ENCODE measurements at regions not wholly inside any gene's neighbourhood (a gene's known extent, or its start where the extent isn't known, plus 50 kb on each side); places are given as distances from the start of the nearest gene placed in this dataset.

- Mint-ChIP-seq H3K9me3 (peaks cover 7% of the 10 kb centered on the region), H3K27me3 (peaks cover 2% of the 10 kb centered on the region), H3K4me1 (ENCODE audit: low read depth) (peaks cover 28% of the 10 kb centered on the region), H3K27ac (no peak overlapping the region), H3K4me3 (no peak overlapping the region), H3K36me3 (ENCODE audit: low read depth) (no peaks in the 10 kb centered on the region)
- intact Hi-C loops (cut with micrococcal nuclease), result no loop called here
Observed at GRCh38 chr3:30162579-30162978, 443.8 kb upstream of the TGFBR2 start.

- Mint-ChIP-seq H3K36me3 (ENCODE audit: low read depth) (no peaks in the 10 kb centered on the region), H3K27me3 (no peaks in the 10 kb centered on the region), H3K4me1 (ENCODE audit: low read depth) (peaks cover 12% of the 10 kb centered on the region), H3K27ac (no peak overlapping the region), H3K9me3 (peaks cover 7% of the 10 kb centered on the region), H3K4me3 (no peak overlapping the region)
- intact Hi-C loops (cut with micrococcal nuclease), result no loop called here
Observed at GRCh38 chr3:30166535-30166934, 439.9 kb upstream of the TGFBR2 start.

- no peaks in the 10 kb centered on the region for H3K27me3 Mint-ChIP-seq
- peaks cover 7% of the 10 kb centered on the region for H3K4me1 Mint-ChIP-seq (ENCODE audit: low read depth)
- H3K9me3 Mint-ChIP-seq, result peaks cover 7% of the 10 kb centered on the region
- no peak overlapping the region for H3K4me3 Mint-ChIP-seq
- intact Hi-C loops (cut with micrococcal nuclease), result no loop called here
- H3K27ac Mint-ChIP-seq, result no peak overlapping the region
- H3K36me3 Mint-ChIP-seq (ENCODE audit: low read depth), result no peaks in the 10 kb centered on the region
Observed at GRCh38 chr3:30167541-30168011, 438.8 kb upstream of the TGFBR2 start.

- Mint-ChIP-seq H3K27me3 (no peaks in the 10 kb centered on the region), H3K9me3 (peaks cover 7% of the 10 kb centered on the region), H3K36me3 (ENCODE audit: low read depth) (no peaks in the 10 kb centered on the region), H3K4me3 (no peak overlapping the region), H3K4me1 (ENCODE audit: low read depth) (no peaks in the 10 kb centered on the region), H3K27ac (no peak overlapping the region)
- intact Hi-C loops (cut with micrococcal nuclease), result no loop called here
Observed at GRCh38 chr3:30169487-30169886, 436.9 kb upstream of the TGFBR2 start.

GRCh38 chr3:30170681-30171438 is 435.5 kb upstream of the TGFBR2 start:
- Mint-ChIP-seq H3K4me3 (no peak overlapping the region), H3K36me3 (ENCODE audit: low read depth) (no peaks in the 10 kb centered on the region), H3K27me3 (no peaks in the 10 kb centered on the region), H3K27ac (no peak overlapping the region), H3K4me1 (ENCODE audit: low read depth) (no peaks in the 10 kb centered on the region), H3K9me3 (peaks cover 4% of the 10 kb centered on the region)
- intact Hi-C loops (cut with micrococcal nuclease), result no loop called here

GRCh38 chr3:30174357-30174756 is 432.0 kb upstream of the TGFBR2 start:
- no peak overlapping the region for H3K4me3 Mint-ChIP-seq
- intact Hi-C loops (cut with micrococcal nuclease), result no loop called here
- H3K4me1 Mint-ChIP-seq (ENCODE audit: low read depth), result no peaks in the 10 kb centered on the region
- no peaks in the 10 kb centered on the region for H3K36me3 Mint-ChIP-seq (ENCODE audit: low read depth)
- H3K27ac Mint-ChIP-seq, result no peak overlapping the region
- H3K9me3 Mint-ChIP-seq, result no peaks in the 10 kb centered on the region
- H3K27me3 Mint-ChIP-seq, result no peaks in the 10 kb centered on the region

- H3K9me3 Mint-ChIP-seq, result no peaks in the 10 kb centered on the region
- H3K36me3 Mint-ChIP-seq (ENCODE audit: low read depth), result no peaks in the 10 kb centered on the region
- peaks cover 20% of the 10 kb centered on the region for H3K4me1 Mint-ChIP-seq (ENCODE audit: low read depth)
- no peak overlapping the region for H3K4me3 Mint-ChIP-seq
- intact Hi-C loops (cut with micrococcal nuclease), result no loop called here
- no peak overlapping the region for H3K27ac Mint-ChIP-seq
- no peaks in the 10 kb centered on the region for H3K27me3 Mint-ChIP-seq
Observed at GRCh38 chr3:30180310-30181177, 425.9 kb upstream of the TGFBR2 start.

- Mint-ChIP-seq H3K36me3 (ENCODE audit: low read depth) (no peaks in the 10 kb centered on the region), H3K4me1 (ENCODE audit: low read depth) (peaks cover 20% of the 10 kb centered on the region), H3K27me3 (no peaks in the 10 kb centered on the region), H3K9me3 (no peaks in the 10 kb centered on the region), H3K27ac (no peak overlapping the region), H3K4me3 (no peak overlapping the region)
- intact Hi-C loops (cut with micrococcal nuclease), result no loop called here
Observed at GRCh38 chr3:30181178-30181465, 425.3 kb upstream of the TGFBR2 start.

- no peak overlapping the region for H3K4me3 Mint-ChIP-seq
- no peaks in the 10 kb centered on the region for H3K9me3 Mint-ChIP-seq
- peaks cover 20% of the 10 kb centered on the region for H3K4me1 Mint-ChIP-seq (ENCODE audit: low read depth)
- intact Hi-C loops (cut with micrococcal nuclease), result no loop called here
- H3K36me3 Mint-ChIP-seq (ENCODE audit: low read depth), result no peaks in the 10 kb centered on the region
- no peak overlapping the region for H3K27ac Mint-ChIP-seq
- no peaks in the 10 kb centered on the region for H3K27me3 Mint-ChIP-seq
Observed at GRCh38 chr3:30181581-30181980, 424.8 kb upstream of the TGFBR2 start.

- no peaks in the 10 kb centered on the region for H3K9me3 Mint-ChIP-seq
- peaks cover 20% of the 10 kb centered on the region for H3K4me1 Mint-ChIP-seq (ENCODE audit: low read depth)
- intact Hi-C loops (cut with micrococcal nuclease), result no loop called here
- no peak overlapping the region for H3K27ac Mint-ChIP-seq
- no peak overlapping the region for H3K4me3 Mint-ChIP-seq
- H3K27me3 Mint-ChIP-seq, result no peaks in the 10 kb centered on the region
- no peaks in the 10 kb centered on the region for H3K36me3 Mint-ChIP-seq (ENCODE audit: low read depth)
Observed at GRCh38 chr3:30183421-30183820, 423.0 kb upstream of the TGFBR2 start.

GRCh38 chr3:30184091-30184810 is 422.1 kb upstream of the TGFBR2 start:
- no peaks in the 10 kb centered on the region for H3K27me3 Mint-ChIP-seq
- peaks cover 20% of the 10 kb centered on the region for H3K4me1 Mint-ChIP-seq (ENCODE audit: low read depth)
- no peak overlapping the region for H3K4me3 Mint-ChIP-seq
- intact Hi-C loops (cut with micrococcal nuclease), result no loop called here
- no peak overlapping the region for H3K27ac Mint-ChIP-seq
- no peaks in the 10 kb centered on the region for H3K36me3 Mint-ChIP-seq (ENCODE audit: low read depth)
- H3K9me3 Mint-ChIP-seq, result no peaks in the 10 kb centered on the region

GRCh38 chr3:30185872-30186271 is 420.5 kb upstream of the TGFBR2 start:
- peaks cover 12% of the 10 kb centered on the region for H3K4me1 Mint-ChIP-seq (ENCODE audit: low read depth)
- no peaks in the 10 kb centered on the region for H3K9me3 Mint-ChIP-seq
- H3K36me3 Mint-ChIP-seq (ENCODE audit: low read depth), result no peaks in the 10 kb centered on the region
- intact Hi-C loops (cut with micrococcal nuclease), result no loop called here
- no peak overlapping the region for H3K4me3 Mint-ChIP-seq
- no peaks in the 10 kb centered on the region for H3K27me3 Mint-ChIP-seq
- no peak overlapping the region for H3K27ac Mint-ChIP-seq

GRCh38 chr3:30186741-30187219 is 419.6 kb upstream of the TGFBR2 start:
- Mint-ChIP-seq H3K9me3 (no peaks in the 10 kb centered on the region), H3K4me3 (no peak overlapping the region), H3K4me1 (ENCODE audit: low read depth) (peaks cover 7% of the 10 kb centered on the region), H3K36me3 (ENCODE audit: low read depth) (no peaks in the 10 kb centered on the region), H3K27ac (no peak overlapping the region), H3K27me3 (no peaks in the 10 kb centered on the region)
- intact Hi-C loops (cut with micrococcal nuclease), result no loop called here

- Mint-ChIP-seq H3K4me1 (ENCODE audit: low read depth) (peaks cover 7% of the 10 kb centered on the region), H3K4me3 (no peak overlapping the region), H3K9me3 (no peaks in the 10 kb centered on the region), H3K36me3 (ENCODE audit: low read depth) (no peaks in the 10 kb centered on the region), H3K27ac (no peak overlapping the region), H3K27me3 (no peaks in the 10 kb centered on the region)
- intact Hi-C loops (cut with micrococcal nuclease), result no loop called here
Observed at GRCh38 chr3:30187366-30187765, 419.0 kb upstream of the TGFBR2 start.

Measured in dendritic cell treated with granulocyte-macrophage colony-stimulating factor and Interleukin-4, amounts not matched to agents 40 ng/mL and 50 ng/mL, for 4 days (primary cell).